WTC11 (cell line): ENCODE measurements at regions not wholly inside any gene's neighbourhood (a gene's known extent, or its start where the extent isn't known, plus 50 kb on each side); places are given as distances from the start of the nearest gene placed in this dataset.

Experiments
- ATAC-seq: fragments of 200-7000 bp; cut with Tn5 transposase; 2 replicates; pipeline ENCODE4 v1.10.0; 2021; ENCODE audit warnings: mild to moderate bottlenecking, moderate library complexity
- CTCF ChIA-PET: fragments of 300-600 bp; sonication (Branson Sonifier 250); formaldehyde crosslinking; loops from one replicate; lab custom pipeline; 2021; ENCODE audit warnings: antibody characterized with exemption; lab: Charles Lee
- POLR2A ChIA-PET: fragments of 350-600 bp; sonication (Branson Sonifier 250); formaldehyde crosslinking; loops from one replicate; lab custom pipeline; 2021; ENCODE audit warnings: antibody characterized with exemption; lab: Charles Lee
- DNase-seq: peaks from one replicate; pipeline ENCODE4 v3.0.0; 2021; ENCODE audit warnings: low spot score
- H3K27ac Mint-ChIP-seq: 2 replicates; pipeline ENCODE4 v1.8.0; 2021; ENCODE audit warnings: mixed read lengths
- H3K27me3 Mint-ChIP-seq: 2 replicates; pipeline ENCODE4 v1.8.0; 2021; ENCODE audit warnings: low read depth, mild to moderate bottlenecking, moderate library complexity, mixed read lengths
- H3K36me3 Mint-ChIP-seq: 2 replicates; pipeline ENCODE4 v1.8.0; 2021; ENCODE audit warnings: mixed read lengths
- H3K4me1 Mint-ChIP-seq: 2 replicates; pipeline ENCODE4 v1.8.0; 2022; ENCODE audit warnings: mixed read lengths
- H3K4me3 Mint-ChIP-seq: 2 replicates; pipeline ENCODE4 v1.8.0; 2021; ENCODE audit warnings: mild to moderate bottlenecking, moderate library complexity, mixed read lengths
- H3K9me3 Mint-ChIP-seq: 2 replicates; pipeline ENCODE4 v1.8.0; 2021; ENCODE audit warnings: mixed read lengths
- CREM ChIP-seq: sonication (generic); formaldehyde crosslinking; IDR thresholded peaks from 2 replicates; pipeline ENCODE4 v1.8.1; 2022; ENCODE audit warnings: mild to moderate bottlenecking, missing genetic modification reagents, moderate library complexity
- ELF4 ChIP-seq: sonication (generic); formaldehyde crosslinking; IDR thresholded peaks from 2 replicates; pipeline ENCODE4 v1.8.1; 2022; ENCODE audit warnings: low read depth, mild to moderate bottlenecking, moderate library complexity, missing genetic modification reagents
- EMX1 ChIP-seq: fragments of 250-450 bp; sonication (Bioruptor Pico); IDR thresholded peaks from 2 replicates; pipeline ENCODE4 v1.8.0; 2021; ENCODE audit warnings: mild to moderate bottlenecking
- FOXK1 ChIP-seq: sonication (generic); formaldehyde crosslinking; IDR thresholded peaks from 2 replicates; pipeline ENCODE4 v1.8.0; 2022; ENCODE audit warnings: mild to moderate bottlenecking, moderate library complexity, missing genetic modification reagents
- GRHL2 ChIP-seq: fragments of 250-450 bp; sonication (Bioruptor Pico); IDR thresholded peaks from 2 replicates; pipeline ENCODE4 v1.8.0; 2022; ENCODE audit warnings: mild to moderate bottlenecking, moderate library complexity; ENCODE audit not compliant: insufficient replicate concordance, severe bottlenecking
- GTF2I ChIP-seq: fragments of 250-450 bp; sonication (Bioruptor Pico); conservative IDR thresholded peaks from 2 replicates; pipeline ENCODE4 v1.4.0; 2021; ENCODE audit warnings: mild to moderate bottlenecking
- MYBL2 ChIP-seq: sonication (generic); formaldehyde crosslinking; IDR thresholded peaks from 2 replicates; pipeline ENCODE4 v1.8.1; 2023; ENCODE audit warnings: mild to moderate bottlenecking, moderate library complexity, missing genetic modification reagents
- NFATC4 ChIP-seq: fragments of 250-450 bp; sonication (Bioruptor Pico); IDR thresholded peaks from 2 replicates; pipeline ENCODE4 v1.9.0; 2021; ENCODE audit warnings: mild to moderate bottlenecking
- NFYB ChIP-seq: sonication (generic); formaldehyde crosslinking; conservative IDR thresholded peaks from 2 replicates; pipeline ENCODE4 v1.8.0; 2022; ENCODE audit warnings: low read depth, missing genetic modification reagents
- OVOL2 ChIP-seq: fragments of 250-450 bp; sonication (Bioruptor Pico); IDR thresholded peaks from 2 replicates; pipeline ENCODE4 v1.9.0; 2021; ENCODE audit warnings: mild to moderate bottlenecking, borderline replicate concordance
- SOX15 ChIP-seq: fragments of 250-450 bp; sonication (Bioruptor Pico); IDR thresholded peaks from 2 replicates; pipeline ENCODE4 v1.9.0; 2021; ENCODE audit warnings: mild to moderate bottlenecking
- TP53 ChIP-seq: sonication (generic); formaldehyde crosslinking; IDR thresholded peaks from 2 replicates; pipeline ENCODE4 v1.8.1; 2023; ENCODE audit warnings: mild to moderate bottlenecking, missing genetic modification reagents
- ZBTB21 ChIP-seq: sonication (generic); formaldehyde crosslinking; IDR thresholded peaks from 2 replicates; pipeline ENCODE4 v1.8.1; 2023; ENCODE audit warnings: mild to moderate bottlenecking, missing genetic modification reagents, borderline replicate concordance
- ZNF121 ChIP-seq: sonication (generic); formaldehyde crosslinking; IDR thresholded peaks from 2 replicates; pipeline ENCODE4 v1.8.0; 2023; ENCODE audit warnings: missing genetic modification reagents
- ZNF138 ChIP-seq: sonication (generic); formaldehyde crosslinking; conservative IDR thresholded peaks from 2 replicates; pipeline ENCODE4 v1.8.1; 2022; ENCODE audit warnings: mild to moderate bottlenecking, moderate library complexity, missing genetic modification reagents
- ZNF232 ChIP-seq: sonication (generic); formaldehyde crosslinking; IDR thresholded peaks from 2 replicates; pipeline ENCODE4 v1.8.0; 2022; ENCODE audit warnings: mild to moderate bottlenecking, missing genetic modification reagents
- TF ChIP-seq, protein P1 (sequence below): fragments of 250-450 bp; sonication (Bioruptor Pico); conservative IDR thresholded peaks from 2 replicates; pipeline ENCODE4 v1.9.0; 2021; ENCODE audit warnings: mild to moderate bottlenecking
- TF ChIP-seq, protein P2 (sequence below): fragments of 250-450 bp; sonication (Bioruptor Pico); IDR thresholded peaks from 2 replicates; pipeline ENCODE4 v1.8.0; 2021; ENCODE audit warnings: mild to moderate bottlenecking
- TF ChIP-seq, protein P3 (sequence below): sonication (generic); formaldehyde crosslinking; IDR thresholded peaks from 2 replicates; pipeline ENCODE4 v1.8.0; 2023; ENCODE audit warnings: missing genetic modification reagents
- TF ChIP-seq, protein P4 (sequence below): sonication (generic); formaldehyde crosslinking; IDR thresholded peaks from 2 replicates; pipeline ENCODE4 v1.8.1; 2022; ENCODE audit warnings: mild to moderate bottlenecking, moderate library complexity, missing genetic modification reagents
- TF ChIP-seq, protein P5 (sequence below): sonication (generic); formaldehyde crosslinking; IDR thresholded peaks from 2 replicates; pipeline ENCODE4 v1.8.0; 2023; ENCODE audit warnings: mild to moderate bottlenecking, missing genetic modification reagents
- TF ChIP-seq, protein P6 (sequence below): sonication (generic); formaldehyde crosslinking; IDR thresholded peaks from 2 replicates; pipeline ENCODE4 v1.8.1; 2022; ENCODE audit warnings: low read depth, mild to moderate bottlenecking, moderate library complexity, missing genetic modification reagents, borderline replicate concordance
- TF ChIP-seq, protein P7 (sequence below): fragments of 200-600 bp; IDR thresholded peaks from 2 replicates; pipeline ENCODE4 v1.8.0; 2022; ENCODE audit warnings: antibody characterized with exemption

DNA sequence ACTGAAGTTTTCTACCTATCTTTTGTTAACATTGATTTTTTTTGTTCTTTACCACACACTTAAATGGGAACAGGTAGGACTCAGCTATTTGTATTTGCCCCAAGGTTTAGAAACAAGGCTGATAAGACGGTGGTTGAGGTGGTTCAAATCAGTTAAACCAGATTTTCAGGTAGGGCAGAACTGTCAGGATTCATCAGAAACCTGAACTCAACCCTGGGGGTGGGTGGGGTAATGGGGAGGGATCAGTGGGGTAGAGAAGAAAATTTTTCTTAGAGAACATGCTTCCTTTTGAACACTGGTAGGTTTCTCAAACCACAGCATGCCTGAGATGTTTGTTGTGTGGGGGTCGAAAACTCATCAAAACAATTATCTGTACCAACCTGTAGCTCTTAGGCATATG, 113.0 kb downstream of the BASP1 start (continued):
- TF ChIP-seq, protein P1, sequence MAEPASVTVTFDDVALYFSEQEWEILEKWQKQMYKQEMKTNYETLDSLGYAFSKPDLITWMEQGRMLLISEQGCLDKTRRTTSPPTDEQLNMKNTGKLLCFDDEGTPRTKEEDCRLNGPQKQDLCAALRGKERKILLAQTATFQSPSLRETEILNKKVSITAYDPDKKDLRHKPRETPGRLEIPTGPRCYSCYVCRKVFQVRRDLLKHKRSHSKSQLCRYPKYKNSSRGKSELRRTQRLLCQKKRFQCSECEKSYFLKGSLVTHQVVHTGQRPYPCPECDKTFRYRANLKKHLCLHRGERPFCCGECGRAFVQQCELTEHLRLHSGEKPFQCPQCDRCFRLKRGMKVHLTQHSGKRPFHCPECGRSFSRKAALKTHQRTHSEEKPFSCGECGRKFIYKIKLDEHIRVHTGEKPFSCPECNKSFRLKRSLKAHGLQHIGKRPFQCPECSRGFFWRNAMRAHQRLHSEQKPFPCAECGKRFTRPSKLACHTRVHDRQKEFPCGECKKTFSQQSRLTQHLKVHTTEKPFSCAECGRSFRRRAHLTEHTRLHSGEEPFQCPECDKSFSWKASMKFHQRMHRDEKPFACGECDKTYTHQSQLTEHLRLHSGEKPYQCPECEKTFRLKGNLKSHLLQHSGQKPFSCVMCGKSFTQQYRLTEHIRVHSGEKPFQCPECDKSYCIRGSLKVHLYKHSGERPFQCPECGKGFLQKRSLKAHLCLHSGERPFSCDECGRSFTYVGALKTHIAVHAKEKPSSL (CRISPR knock-in tag): no peak

DNA sequence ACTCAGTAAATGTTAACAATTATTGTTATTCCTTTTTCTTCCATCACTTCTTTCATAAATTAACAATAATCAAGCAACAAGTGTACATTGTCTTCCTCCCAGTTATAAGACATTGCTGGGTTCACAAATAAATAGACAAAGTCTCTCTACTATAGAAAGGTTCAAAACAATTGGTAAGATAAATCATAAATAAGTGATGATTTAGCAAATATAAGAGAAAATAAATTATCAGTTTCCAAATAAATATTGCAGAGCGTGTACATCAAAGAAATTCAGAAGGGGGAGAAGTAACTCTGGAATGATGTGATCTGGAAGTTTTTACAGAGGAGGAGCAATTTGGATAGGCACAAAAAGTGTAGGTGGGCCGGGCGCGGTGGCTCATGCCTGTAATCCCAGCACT, 114.2 kb downstream of the BASP1 start:
- Mint-ChIP-seq H3K9me3 (peaks cover 20% of the 10 kb centered on the region), H3K27me3 (no peaks in the 10 kb centered on the region), H3K4me3 (no peak overlapping the region), H3K27ac (no peak overlapping the region), H3K4me1 (no peaks in the 10 kb centered on the region), H3K36me3 (peaks cover 4% of the 10 kb centered on the region)
- POLR2A ChIA-PET: no interaction called here
- ATAC-seq (no peak), DNase-seq (no peak)
- TF ChIP-seq NFYB (CRISPR knock-in tag) (no peak), ELF4 (CRISPR knock-in tag) (no peak), OVOL2 (CRISPR knock-in tag) (no peak), CREM (CRISPR knock-in tag) (no peak), ZNF121 (CRISPR knock-in tag) (no peak)
- CTCF ChIA-PET: no interaction called here

DNA sequence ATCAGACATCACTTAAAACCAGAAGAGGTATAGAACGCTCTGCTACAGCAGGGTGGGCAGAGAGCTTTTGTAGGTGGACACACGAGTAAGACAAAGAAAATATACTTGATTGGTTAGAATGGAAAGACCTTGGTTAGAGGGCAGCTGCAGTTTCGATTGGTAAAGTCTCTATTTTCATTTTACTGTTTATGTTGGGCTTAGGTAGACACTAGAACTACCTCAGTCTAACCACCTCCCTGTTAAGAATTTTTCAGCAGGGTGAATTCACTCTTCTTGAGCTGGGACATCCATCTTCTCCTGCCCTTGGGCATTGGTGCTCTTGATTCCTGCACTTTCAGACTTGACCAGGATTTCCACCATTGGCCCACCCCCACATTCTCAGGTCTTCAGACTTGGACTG, 116.3 kb downstream of the BASP1 start:
- DNase-seq (no peak), ATAC-seq (no peak)
- Mint-ChIP-seq H3K4me3 (no peak overlapping the region), H3K36me3 (peaks cover 17% of the 10 kb centered on the region), H3K27me3 (no peaks in the 10 kb centered on the region), H3K9me3 (peaks cover 40% of the 10 kb centered on the region), H3K27ac (no peak overlapping the region), H3K4me1 (no peaks in the 10 kb centered on the region)
- POLR2A ChIA-PET: no interaction called here
- TF ChIP-seq GRHL2 (CRISPR knock-in tag) (no peak), GTF2I (CRISPR knock-in tag) (no peak), TP53 (no peak), SOX15 (no peak), ZBTB21 (no peak), NFATC4 (CRISPR knock-in tag) (no peak), ZNF138 (CRISPR knock-in tag) (no peak), EMX1 (CRISPR knock-in tag) (no peak), ZNF232 (CRISPR knock-in tag) (no peak), MYBL2 (CRISPR knock-in tag) (no peak), FOXK1 (no peak)
- TF ChIP-seq, protein P2, sequence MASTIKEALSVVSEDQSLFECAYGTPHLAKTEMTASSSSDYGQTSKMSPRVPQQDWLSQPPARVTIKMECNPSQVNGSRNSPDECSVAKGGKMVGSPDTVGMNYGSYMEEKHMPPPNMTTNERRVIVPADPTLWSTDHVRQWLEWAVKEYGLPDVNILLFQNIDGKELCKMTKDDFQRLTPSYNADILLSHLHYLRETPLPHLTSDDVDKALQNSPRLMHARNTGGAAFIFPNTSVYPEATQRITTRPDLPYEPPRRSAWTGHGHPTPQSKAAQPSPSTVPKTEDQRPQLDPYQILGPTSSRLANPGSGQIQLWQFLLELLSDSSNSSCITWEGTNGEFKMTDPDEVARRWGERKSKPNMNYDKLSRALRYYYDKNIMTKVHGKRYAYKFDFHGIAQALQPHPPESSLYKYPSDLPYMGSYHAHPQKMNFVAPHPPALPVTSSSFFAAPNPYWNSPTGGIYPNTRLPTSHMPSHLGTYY (CRISPR knock-in tag): no peak
- TF ChIP-seq, protein P3, sequence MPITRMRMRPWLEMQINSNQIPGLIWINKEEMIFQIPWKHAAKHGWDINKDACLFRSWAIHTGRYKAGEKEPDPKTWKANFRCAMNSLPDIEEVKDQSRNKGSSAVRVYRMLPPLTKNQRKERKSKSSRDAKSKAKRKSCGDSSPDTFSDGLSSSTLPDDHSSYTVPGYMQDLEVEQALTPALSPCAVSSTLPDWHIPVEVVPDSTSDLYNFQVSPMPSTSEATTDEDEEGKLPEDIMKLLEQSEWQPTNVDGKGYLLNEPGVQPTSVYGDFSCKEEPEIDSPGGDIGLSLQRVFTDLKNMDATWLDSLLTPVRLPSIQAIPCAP: no peak
- TF ChIP-seq, protein P4, sequence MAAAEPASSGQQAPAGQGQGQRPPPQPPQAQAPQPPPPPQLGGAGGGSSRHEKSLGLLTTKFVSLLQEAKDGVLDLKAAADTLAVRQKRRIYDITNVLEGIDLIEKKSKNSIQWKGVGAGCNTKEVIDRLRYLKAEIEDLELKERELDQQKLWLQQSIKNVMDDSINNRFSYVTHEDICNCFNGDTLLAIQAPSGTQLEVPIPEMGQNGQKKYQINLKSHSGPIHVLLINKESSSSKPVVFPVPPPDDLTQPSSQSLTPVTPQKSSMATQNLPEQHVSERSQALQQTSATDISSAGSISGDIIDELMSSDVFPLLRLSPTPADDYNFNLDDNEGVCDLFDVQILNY: no peak
- TF ChIP-seq, protein P5, sequence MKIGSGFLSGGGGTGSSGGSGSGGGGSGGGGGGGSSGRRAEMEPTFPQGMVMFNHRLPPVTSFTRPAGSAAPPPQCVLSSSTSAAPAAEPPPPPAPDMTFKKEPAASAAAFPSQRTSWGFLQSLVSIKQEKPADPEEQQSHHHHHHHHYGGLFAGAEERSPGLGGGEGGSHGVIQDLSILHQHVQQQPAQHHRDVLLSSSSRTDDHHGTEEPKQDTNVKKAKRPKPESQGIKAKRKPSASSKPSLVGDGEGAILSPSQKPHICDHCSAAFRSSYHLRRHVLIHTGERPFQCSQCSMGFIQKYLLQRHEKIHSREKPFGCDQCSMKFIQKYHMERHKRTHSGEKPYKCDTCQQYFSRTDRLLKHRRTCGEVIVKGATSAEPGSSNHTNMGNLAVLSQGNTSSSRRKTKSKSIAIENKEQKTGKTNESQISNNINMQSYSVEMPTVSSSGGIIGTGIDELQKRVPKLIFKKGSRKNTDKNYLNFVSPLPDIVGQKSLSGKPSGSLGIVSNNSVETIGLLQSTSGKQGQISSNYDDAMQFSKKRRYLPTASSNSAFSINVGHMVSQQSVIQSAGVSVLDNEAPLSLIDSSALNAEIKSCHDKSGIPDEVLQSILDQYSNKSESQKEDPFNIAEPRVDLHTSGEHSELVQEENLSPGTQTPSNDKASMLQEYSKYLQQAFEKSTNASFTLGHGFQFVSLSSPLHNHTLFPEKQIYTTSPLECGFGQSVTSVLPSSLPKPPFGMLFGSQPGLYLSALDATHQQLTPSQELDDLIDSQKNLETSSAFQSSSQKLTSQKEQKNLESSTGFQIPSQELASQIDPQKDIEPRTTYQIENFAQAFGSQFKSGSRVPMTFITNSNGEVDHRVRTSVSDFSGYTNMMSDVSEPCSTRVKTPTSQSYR (CRISPR knock-in tag): no peak
- TF ChIP-seq, protein P6, sequence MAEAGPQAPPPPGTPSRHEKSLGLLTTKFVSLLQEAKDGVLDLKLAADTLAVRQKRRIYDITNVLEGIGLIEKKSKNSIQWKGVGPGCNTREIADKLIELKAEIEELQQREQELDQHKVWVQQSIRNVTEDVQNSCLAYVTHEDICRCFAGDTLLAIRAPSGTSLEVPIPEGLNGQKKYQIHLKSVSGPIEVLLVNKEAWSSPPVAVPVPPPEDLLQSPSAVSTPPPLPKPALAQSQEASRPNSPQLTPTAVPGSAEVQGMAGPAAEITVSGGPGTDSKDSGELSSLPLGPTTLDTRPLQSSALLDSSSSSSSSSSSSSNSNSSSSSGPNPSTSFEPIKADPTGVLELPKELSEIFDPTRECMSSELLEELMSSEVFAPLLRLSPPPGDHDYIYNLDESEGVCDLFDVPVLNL (CRISPR knock-in tag): no peak
- TF ChIP-seq, protein P7, sequence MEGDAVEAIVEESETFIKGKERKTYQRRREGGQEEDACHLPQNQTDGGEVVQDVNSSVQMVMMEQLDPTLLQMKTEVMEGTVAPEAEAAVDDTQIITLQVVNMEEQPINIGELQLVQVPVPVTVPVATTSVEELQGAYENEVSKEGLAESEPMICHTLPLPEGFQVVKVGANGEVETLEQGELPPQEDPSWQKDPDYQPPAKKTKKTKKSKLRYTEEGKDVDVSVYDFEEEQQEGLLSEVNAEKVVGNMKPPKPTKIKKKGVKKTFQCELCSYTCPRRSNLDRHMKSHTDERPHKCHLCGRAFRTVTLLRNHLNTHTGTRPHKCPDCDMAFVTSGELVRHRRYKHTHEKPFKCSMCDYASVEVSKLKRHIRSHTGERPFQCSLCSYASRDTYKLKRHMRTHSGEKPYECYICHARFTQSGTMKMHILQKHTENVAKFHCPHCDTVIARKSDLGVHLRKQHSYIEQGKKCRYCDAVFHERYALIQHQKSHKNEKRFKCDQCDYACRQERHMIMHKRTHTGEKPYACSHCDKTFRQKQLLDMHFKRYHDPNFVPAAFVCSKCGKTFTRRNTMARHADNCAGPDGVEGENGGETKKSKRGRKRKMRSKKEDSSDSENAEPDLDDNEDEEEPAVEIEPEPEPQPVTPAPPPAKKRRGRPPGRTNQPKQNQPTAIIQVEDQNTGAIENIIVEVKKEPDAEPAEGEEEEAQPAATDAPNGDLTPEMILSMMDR: no peak
- CTCF ChIA-PET: no interaction called here
